GM19193 (cell line): ENCODE measurements at regions not wholly inside any gene's neighbourhood (a gene's known extent, or its start where the extent isn't known, plus 50 kb on each side); places are given as distances from the start of the nearest gene placed in this dataset.

Experiments used
- POLR2A ChIP-seq: IDR thresholded peaks from 4 replicates; pipeline ENCODE4 v1.6.1; 2011; ENCODE audit not compliant: insufficient read depth, insufficient read length; ENCODE audit errors: extremely low read depth

GRCh38 chr2:58425368-58425767 lies 184.2 kb upstream of the FANCL start:
- TF ChIP-seq POLR2A, result no peak

GRCh38 chr2:58419983-58420382 lies 178.9 kb upstream of the FANCL start:
- TF ChIP-seq POLR2A, result no peak

GRCh38 chr2:58416696-58417095 lies 175.6 kb upstream of the FANCL start:
- no peak for TF ChIP-seq POLR2A

- TF ChIP-seq POLR2A, result no peak
Observed at GRCh38 chr2:58414506-58414905, 173.4 kb upstream of the FANCL start.

- TF ChIP-seq POLR2A, result no peak
Observed at GRCh38 chr2:58410549-58410948, 169.4 kb upstream of the FANCL start.

- TF ChIP-seq POLR2A, result no peak
Observed at GRCh38 chr2:58407487-58407886, 166.4 kb upstream of the FANCL start.

GRCh38 chr2:58405341-58405740 lies 164.2 kb upstream of the FANCL start:
- TF ChIP-seq POLR2A, result no peak

GRCh38 chr2:58401936-58402335 lies 160.8 kb upstream of the FANCL start:
- TF ChIP-seq POLR2A, result no peak

GRCh38 chr2:58398406-58398805 lies 157.3 kb upstream of the FANCL start:
- no peak for TF ChIP-seq POLR2A

GRCh38 chr2:58387701-58388100 lies 146.6 kb upstream of the FANCL start:
- no peak for TF ChIP-seq POLR2A

GRCh38 chr2:58378152-58378551 lies 137.0 kb upstream of the FANCL start:
- TF ChIP-seq POLR2A, result no peak

- no peak for TF ChIP-seq POLR2A
Observed at GRCh38 chr2:58377181-58377580, 136.1 kb upstream of the FANCL start.

- no peak for TF ChIP-seq POLR2A
Observed at GRCh38 chr2:58376592-58376991, 135.5 kb upstream of the FANCL start.

GRCh38 chr2:58369594-58369993 lies 128.5 kb upstream of the FANCL start:
- TF ChIP-seq POLR2A, result no peak

- TF ChIP-seq POLR2A, result no peak
Observed at GRCh38 chr2:58364098-58364497, 123.0 kb upstream of the FANCL start.

GRCh38 chr2:58358026-58358425 lies 116.9 kb upstream of the FANCL start:
- TF ChIP-seq POLR2A, result no peak

GRCh38 chr2:58357521-58357920 lies 116.4 kb upstream of the FANCL start:
- no peak for TF ChIP-seq POLR2A
